NCI-H2227 (cell line): ENCODE measurements at regions not wholly inside any gene's neighbourhood (a gene's known extent, or its start where the extent isn't known, plus 50 kb on each side); places are given as distances from the start of the nearest gene placed in this dataset.
"Not testable (repeated sequence)": the region's sequence is repeated elsewhere in the genome, so short reads cannot be mapped to it uniquely, and the experiment has no call there.

ENCODE experiments used
- DNase-seq: peaks from one replicate; lab custom pipeline; 2025; ENCODE audit not compliant: unreplicated experiment; lab: John Stamatoyannopoulos, UW

DNA sequence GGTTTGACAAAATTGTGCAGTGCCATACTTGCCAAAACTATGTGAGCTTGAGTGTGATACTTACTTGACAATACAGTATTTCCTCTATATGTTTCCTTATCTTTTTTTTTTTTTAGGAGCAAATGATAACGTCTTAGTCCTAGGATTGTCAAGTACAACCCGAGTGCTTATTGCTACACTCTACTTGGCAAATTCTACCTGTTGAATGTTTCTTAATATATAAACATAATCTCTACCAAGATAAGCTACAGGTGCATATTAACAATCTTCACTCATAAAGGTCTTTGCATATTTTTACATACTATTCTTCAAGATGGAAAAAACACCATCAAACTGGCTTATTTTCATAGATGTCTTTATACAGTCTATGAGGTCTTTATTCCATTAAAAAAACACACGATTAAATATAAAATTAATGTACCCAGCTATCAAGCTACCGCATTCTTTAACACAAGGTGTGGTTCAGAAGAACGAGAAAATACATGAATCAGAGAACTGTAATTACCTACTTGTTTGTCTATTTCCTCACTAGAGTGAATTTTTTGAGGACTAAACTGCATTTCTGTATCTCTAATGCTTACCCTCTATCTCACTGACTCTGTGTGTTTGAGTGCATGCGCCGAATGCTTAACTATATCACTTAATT lies 76.1 kb upstream of the PDSS1 start:
- DNase-seq, result no peak

DNA sequence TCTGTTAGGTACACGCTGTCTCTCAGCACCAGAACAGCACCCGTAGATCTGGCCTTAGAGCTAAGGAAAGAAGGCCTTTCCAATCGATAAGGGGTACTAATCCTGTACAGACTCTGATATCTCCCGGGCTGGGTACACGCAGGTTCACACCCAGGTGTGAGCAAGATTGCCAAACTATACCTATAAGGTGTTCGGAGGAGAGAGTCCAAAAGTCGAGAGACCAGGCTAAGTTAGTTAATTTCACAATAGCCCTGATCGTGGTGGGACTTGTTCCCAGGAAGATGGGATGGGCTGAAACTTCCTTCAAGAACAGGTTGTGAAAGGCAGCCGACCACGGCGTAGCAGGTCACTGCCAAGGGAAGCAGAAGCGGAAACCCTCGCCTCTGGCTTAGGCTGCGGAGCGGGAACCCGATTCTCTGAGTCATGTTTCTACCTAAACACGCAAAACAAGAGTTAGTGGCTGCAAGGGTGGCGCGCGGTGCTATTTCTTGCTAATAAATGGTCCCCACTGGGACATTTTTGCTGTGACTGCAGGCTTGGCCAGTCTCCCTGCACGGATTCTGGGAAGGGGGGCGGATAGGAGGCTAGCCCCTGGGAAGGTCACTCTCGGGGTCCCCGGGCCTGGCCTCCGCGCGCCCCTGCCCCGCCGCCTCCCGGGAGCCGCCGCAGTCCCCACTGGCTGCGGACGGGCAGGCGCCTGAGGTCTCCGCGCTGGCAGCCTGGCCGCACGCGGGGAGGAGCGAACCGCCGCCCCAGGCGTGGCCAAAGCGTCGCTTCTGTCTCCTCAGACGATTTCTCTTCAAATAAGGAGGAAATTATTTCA lies 75.4 kb upstream of the PDSS1 start:
- DNase-seq, result peak; percentile 12

DNA sequence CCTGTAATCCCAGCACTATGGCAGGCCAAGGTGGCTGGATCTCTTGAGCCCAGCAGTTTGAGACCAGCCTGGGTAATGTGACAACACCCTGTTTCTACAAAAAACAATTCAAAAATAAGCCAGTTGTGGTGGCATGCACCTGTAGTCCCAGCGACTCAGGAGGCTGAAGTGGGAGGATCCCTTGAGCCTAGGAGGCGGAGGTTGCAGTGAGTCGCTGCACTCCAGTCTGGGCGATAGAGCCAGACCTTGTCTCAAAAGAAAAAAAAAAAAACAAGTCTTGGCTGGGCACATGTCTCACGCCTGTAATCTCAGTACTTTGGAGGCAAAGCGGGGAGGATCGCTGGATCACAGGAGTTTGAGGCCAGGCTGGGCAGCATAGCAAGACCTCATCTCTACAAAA lies 74.6 kb upstream of the PDSS1 start:
- DNase-seq, result no peak

DNA sequence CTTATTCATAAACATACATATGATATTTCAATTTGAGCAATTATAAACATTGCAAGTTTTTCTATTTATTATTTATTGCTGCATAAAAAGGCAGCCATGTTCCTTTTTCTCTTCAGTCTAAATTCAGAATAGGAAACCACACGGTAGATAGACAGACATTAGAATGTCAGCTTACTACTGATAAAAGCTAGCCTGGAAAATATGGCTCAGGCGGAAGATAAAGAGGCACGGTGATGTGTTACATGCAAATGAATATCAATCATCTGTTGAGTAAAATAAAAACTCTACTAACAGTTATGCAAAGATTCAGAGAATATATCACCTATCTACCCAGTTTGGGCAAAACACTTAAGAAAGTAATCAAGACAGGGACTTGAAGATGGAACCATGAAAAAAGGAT lies 73.5 kb upstream of the PDSS1 start:
- no peak for DNase-seq

DNA sequence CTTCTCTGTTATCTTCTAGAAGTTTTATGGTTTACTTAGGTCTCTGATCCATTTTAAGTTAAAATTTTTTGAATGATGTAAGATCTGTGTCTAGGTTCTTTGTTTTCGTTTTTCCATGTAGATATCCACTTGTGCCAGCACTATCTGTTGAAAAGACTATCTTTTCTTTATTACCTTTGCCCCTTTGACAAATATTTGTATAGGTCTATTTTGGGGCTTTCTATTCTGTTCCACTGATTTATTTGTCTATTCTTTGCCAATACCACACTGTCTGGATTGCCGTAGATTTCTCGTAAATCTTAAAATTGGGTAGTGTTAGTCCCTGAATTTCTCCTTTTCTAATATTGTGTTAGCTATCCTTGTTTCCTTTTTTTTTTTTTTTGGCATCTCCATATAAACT lies 71.4 kb upstream of the PDSS1 start:
- DNase-seq, result no peak

DNA sequence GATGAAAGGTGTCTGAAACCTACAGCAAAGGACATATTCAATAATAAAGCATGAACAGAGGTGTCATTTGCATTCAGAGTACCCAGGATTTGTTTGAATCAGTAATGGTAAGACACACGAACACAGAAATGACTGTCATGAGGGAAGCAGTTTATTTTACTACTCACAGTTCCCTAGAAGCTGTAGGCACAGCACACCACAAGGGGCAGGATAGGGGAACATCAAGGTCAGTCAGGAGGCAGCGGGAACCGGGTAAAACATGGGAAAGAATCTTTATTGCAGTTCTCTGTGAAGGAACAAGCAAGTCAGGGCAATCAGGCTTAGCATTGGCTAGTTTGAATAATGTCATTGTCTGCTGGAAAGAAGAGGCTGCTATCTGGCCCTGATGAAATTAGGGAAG lies 70.2 kb upstream of the PDSS1 start:
- DNase-seq, result no peak

DNA sequence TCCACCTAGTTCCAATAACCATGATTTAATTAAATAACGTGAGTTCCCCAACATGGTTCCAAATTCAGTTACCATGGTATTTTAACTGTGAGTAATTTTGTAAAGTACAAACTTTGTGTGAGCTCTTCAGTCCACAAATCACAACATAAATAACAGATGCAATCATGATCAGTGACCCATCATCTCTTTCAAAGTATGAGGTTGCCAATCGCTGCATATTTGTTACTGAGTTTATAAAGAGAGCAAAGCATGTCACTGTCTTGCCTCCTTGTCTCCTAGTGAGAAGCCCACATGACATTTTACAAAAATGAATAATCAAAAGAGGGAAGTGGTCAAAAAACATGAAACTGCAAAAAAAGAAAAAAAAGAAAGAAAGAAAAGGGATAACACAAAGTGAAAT lies 69.1 kb upstream of the PDSS1 start:
- no peak for DNase-seq

DNA sequence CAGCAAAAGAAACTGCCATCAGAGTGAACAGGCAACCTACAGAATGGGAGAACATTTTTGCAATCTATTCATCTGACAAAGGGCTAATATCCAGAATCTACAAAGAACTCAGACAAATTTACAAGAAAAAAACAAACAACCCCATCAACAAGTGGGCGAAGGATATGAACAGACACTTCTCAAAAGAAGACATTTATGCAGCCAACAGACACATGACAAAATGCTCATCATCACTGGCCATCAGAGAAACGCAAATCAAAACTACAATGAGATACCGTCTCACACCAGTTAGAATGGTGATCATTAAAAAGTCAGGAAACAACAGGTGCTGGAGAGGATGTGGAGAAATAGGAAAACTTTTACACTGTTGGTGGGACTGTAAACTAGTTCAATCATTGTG lies 65.3 kb upstream of the PDSS1 start:
- not testable (repeated sequence) for DNase-seq

DNA sequence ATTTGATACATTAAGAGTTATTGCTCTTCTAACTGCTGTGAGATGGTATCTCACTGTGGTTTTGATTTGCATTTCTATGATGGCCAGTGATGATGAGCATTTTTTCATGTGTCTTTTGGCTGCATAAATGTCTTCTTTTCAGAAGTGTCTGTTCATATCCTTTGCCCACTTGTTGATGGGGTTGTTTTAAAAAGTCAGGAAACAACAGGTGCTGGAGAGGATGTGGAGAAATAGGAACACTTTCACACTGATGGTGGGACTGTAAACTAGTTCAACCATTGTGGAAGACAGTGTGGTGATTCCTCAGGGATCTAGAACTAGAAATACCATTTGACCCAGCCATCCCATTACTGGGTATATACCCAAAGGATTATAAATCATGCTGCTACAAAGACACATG lies 63.4 kb upstream of the PDSS1 start:
- not testable (repeated sequence) for DNase-seq

DNA sequence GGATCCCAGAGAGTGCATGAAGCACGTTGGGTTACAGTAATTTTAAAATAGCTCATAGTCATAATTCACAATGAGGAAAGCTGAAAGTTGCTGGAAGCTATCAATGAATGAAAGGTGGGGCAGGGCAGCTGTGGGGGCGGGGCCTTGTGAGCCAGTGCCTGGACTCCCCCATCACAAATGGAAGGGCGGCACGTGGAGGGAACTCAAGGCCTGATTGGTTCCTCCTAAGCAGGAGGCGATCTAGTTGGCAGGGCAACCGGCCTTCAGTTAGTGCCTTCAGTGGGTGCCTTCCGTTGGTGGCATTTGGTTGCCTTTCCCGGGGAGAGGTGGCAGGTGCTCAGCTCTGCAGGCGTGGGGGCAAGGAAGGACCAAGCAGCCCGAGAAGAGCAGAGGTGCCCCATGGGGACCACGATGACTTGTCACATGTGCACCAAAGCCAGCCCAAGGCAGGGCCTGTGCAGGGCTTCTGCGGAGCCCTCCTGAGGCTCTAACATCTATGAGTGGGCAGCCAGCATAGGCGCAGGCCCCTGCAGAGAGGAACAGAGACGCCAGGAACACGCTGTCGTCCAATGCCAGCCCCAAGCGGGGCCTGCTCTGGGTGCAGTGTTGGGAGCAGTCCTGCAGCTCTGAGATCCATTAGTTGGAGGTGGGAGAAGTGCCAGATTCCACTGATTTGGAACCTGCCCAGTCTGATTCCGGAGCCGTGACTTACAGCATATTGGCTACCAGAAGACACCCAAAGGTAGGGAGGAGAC lies 59.8 kb upstream of the PDSS1 start:
- DNase-seq, result no peak

DNA sequence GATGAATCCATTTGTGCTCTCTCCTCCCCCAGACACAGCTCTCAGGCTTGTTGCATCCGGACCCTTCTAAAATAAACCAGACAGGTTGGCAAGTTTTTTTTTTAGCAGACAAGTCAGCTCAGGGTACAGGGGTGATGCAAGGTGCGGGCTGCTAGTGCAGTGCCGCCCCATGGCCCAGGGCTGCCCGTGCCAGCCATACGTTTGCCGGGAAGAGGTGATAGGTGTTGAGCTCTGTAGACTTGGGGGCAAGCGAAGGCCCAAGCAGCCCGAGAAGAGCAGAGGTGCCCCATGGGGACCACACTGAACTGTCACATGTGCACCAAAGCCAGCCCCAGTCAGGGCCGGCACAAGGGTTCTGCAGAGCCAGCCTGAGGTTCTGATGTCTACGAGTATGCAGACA lies 57.1 kb upstream of the PDSS1 start:
- DNase-seq, result no peak

DNA sequence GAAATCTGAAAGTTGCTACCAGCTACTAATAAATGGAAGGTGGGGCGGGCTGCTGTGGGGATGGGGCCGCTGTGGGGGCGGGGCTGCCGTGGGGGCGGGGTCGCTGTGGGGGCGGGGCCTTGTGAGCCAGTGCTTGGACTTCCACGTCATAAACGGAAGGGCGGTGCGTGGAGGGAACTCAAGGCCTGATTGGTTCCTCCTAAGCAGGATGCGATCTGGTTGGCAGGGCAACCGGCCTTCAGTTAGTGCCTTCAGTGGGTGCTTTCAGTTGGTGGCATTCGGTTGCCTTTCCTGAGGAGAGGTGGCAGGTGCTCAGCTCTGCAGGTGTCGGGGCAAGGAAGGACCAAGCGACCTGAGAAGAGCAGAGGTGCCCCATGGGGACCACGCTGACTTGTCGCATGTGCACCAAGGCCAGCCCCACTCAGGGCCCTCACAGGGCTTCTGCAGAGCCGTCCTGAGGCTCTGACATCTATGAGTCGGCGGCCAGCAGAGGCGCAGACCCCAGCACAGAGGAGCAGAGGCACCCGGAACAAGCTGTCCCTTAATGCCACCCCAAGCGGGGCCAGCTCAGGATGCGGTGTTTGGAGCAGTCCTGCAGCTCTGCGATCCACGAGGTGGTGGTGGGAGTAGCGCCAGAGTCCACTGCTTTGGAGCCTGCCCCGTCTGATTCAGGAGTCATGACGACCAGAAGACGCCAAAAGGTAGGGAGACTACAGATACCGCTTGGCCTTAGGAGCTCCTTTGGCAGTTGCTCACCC lies 54.4 kb upstream of the PDSS1 start:
- DNase-seq, result peak; percentile 70

DNA sequence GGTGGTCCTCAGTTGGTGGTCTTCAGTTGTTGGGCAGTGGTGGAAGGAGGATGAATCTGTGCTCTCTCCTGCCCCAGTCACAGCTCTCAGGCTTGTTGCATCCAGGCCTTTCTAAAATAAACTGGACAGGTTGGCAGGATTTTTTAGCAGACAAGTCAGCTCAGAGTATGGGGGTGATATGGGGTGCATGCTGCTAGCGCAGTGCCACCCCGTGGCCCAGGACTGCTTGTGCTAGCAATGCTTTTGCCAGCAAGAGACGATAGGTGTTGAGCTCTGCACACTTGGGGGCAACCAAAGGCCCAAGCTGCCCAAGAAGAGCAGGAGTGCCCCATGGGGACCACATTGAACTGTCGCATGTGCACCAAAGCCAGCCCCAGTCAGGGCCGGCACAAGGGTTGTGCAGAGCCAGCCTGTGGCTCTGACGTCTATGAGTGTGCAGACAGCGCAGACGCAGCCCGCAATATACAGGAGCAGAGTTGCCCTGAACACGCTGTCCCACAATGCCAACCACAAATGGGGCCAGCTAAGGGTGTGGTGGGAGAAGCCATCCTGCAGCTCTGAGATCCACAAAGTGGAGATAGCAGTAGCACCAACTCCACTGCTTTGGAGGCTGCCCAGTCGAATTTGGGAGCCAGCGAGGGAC lies 49.8 kb upstream of the PDSS1 start:
- DNase-seq, result no peak
